ENCODE measurements at regions not wholly inside any gene's neighbourhood (a gene's known extent, or its start where the extent isn't known, plus 50 kb on each side); places are given as distances from the start of the nearest gene placed in this dataset.
"Not testable (repeated sequence)": the region's sequence is repeated elsewhere in the genome, so short reads cannot be mapped to it uniquely, and the experiment has no call there.

DNA sequence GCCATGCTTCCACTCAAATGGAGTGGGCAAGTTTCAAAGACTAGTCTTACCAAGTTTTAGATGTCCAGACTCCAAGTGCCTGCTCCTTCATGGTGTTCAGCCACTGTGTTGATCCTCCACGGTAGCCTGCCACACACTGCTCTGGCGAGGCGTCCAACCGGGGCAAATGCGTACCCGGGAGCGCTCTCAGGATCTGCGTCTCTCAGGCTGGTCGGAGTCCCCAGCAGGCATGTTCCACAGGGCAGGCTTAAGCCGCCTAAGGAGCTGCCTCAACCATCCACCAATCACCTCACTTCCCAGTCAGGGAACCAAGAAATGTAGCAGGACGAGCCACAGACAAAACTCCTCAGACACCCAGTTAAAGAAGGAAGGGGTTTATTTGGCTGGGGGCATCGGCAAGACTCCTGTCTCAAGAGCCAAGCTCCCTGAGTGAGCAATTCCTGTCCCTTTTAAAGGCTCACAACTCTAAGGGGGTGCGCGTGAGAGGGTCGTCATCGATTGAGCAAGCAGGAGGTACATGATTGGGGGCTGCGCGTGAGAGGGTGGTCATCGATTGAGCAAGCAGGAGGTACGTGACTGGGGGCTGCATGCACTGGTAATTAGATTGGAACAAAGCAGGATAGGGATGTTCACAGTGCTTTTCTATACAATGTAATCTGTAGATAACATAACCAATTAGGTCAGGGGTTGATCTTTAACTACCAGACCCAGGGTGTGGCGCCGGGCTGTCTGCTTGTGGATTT, 816.2 kb downstream of the TRIB2 start:
- TF ChIP-seq YY1 (IDR thresholded peaks at IDR 0.05; ENCODE audit: insufficient read depth, insufficient read length); ZNF274 (IDR thresholded peaks at IDR 0.05; ENCODE audit: low read depth, low read length); SUZ12 (IDR thresholded peaks at IDR 0.05; ENCODE audit: extremely low read depth, insufficient read depth, insufficient read length): not testable (repeated sequence)

All from NT2/D1 (cell line).